Neural cell (in vitro differentiated cells): ENCODE measurements at regions not wholly inside any gene's neighbourhood (a gene's known extent, or its start where the extent isn't known, plus 50 kb on each side); places are given as distances from the start of the nearest gene placed in this dataset.

Experiments used
- CTCF ChIP-seq: fragments of 450-650 bp; IDR thresholded peaks from 2 replicates; pipeline ENCODE4 v1.5.1; 2014; ENCODE audit warnings: antibody characterized with exemption, mild to moderate bottlenecking, moderate library complexity; ENCODE audit not compliant: poor library complexity, severe bottlenecking
- EZH2 ChIP-seq: fragments of 200-600, 300-800 bp; shearing (Covaris generic), sonication (generic); IDR thresholded peaks from 2 replicates; pipeline ENCODE4 v1.6.1; 2014; ENCODE audit warnings: antibody characterized with exemption, low read length, borderline replicate concordance, mild to moderate bottlenecking; ENCODE audit not compliant: insufficient read depth, poor library complexity, severe bottlenecking
- POLR2AphosphoS5 ChIP-seq: IDR thresholded peaks from 2 replicates; pipeline ENCODE4 v1.6.1; 2012
- TAF1 ChIP-seq: IDR thresholded peaks from 2 replicates; pipeline ENCODE4 v1.6.1; 2012; ENCODE audit warnings: low read depth

GRCh38 chr3:182308328-182308727, 485.0 kb upstream of the ATP11B start:
- no peak for TF ChIP-seq CTCF
- no peak for TF ChIP-seq EZH2
- no peak for TF ChIP-seq POLR2AphosphoS5
- no peak for TF ChIP-seq TAF1
